OCI-LY3 (cell line): ENCODE measurements at regions not wholly inside any gene's neighbourhood (a gene's known extent, or its start where the extent isn't known, plus 50 kb on each side); places are given as distances from the start of the nearest gene placed in this dataset.

Experiments used
- H2AFZ ChIP-seq: fragments of 200-600, 300-600 bp; shearing (Covaris generic); 2 replicates; pipeline ENCODE4 v1.6.0; 2014; ENCODE audit warnings: antibody characterized with exemption, low read depth, low read length
- H3K27ac ChIP-seq: fragments of 200-600, 300-600 bp; sonication (generic); 2 replicates; pipeline ENCODE4 v1.5.1; 2014; ENCODE audit warnings: mild to moderate bottlenecking, low read length, moderate library complexity, mixed read lengths
- H3K27me3 ChIP-seq: fragments of 200-600, 300-600 bp; sonication (generic); 2 replicates; pipeline ENCODE4 v1.6.1; 2014; ENCODE audit warnings: low read depth, low read length, mixed read lengths
- H3K36me3 ChIP-seq: fragments of 200-600, 300-600 bp; sonication (generic); replicated peaks from 2 replicates; pipeline ENCODE3; 2014; ENCODE audit warnings: low read depth, low read length, mixed read lengths
- H3K4me1 ChIP-seq: fragments of 300-600, 200-600 bp; sonication (generic); 2 replicates; pipeline ENCODE4 v1.6.1; 2014; ENCODE audit warnings: low read length, mixed read lengths
- H3K4me2 ChIP-seq: fragments of 200-600, 300-600 bp; sonication (generic); 2 replicates; pipeline ENCODE4 v1.6.1; 2014; ENCODE audit warnings: low read length, mixed read lengths
- H3K4me3 ChIP-seq: fragments of 300-600, 200-600 bp; sonication (generic); 2 replicates; pipeline ENCODE4 v1.5.1; 2014; ENCODE audit warnings: antibody characterized with exemption, mild to moderate bottlenecking, low read length, moderate library complexity
- H3K79me2 ChIP-seq: fragments of 300-600, 200-600 bp; shearing (Covaris generic); 2 replicates; pipeline ENCODE4 v1.6.1; 2014; ENCODE audit warnings: mild to moderate bottlenecking, low read length, mixed read lengths
- H3K9ac ChIP-seq: fragments of 300-600, 200-600 bp; shearing (Covaris generic); 2 replicates; pipeline ENCODE4 v1.6.0; 2014; ENCODE audit warnings: mild to moderate bottlenecking, low read length, moderate library complexity
- H3K9me3 ChIP-seq: fragments of 200-600, 300-600 bp; shearing (Covaris generic); 2 replicates; pipeline ENCODE4 v1.6.1; 2014; ENCODE audit warnings: low read length, mixed read lengths; ENCODE audit not compliant: insufficient read depth
- H4K20me1 ChIP-seq: fragments of 200-600, 300-600 bp; sonication (generic); 2 replicates; pipeline ENCODE4 v1.6.1; 2016; ENCODE audit warnings: low read length, mixed read lengths; ENCODE audit not compliant: insufficient read depth
- CTCF ChIP-seq: fragments of 200-600, 300-600 bp; sonication (generic); IDR thresholded peaks from 2 replicates; pipeline ENCODE4 v1.5.1; 2014; ENCODE audit warnings: antibody characterized with exemption, low read length, low read depth
- EZH2phosphoT487 ChIP-seq: fragments of 200-600 bp; shearing (Covaris generic); IDR thresholded peaks from 2 replicates; pipeline ENCODE4 v1.6.1; 2018; ENCODE audit warnings: antibody characterized with exemption, mixed run types, low read depth

- H3K36me3 ChIP-seq: no peaks in the 10 kb centered on the region
- no peak overlapping the region for H3K4me2 ChIP-seq
- H3K27ac ChIP-seq: no peak overlapping the region
- TF ChIP-seq CTCF (no peak), EZH2phosphoT487 (no peak)
- no peak overlapping the region for H3K4me3 ChIP-seq
- H3K27me3 ChIP-seq: no peaks in the 10 kb centered on the region
- H3K4me1 ChIP-seq: no peaks in the 10 kb centered on the region
- H3K9me3 ChIP-seq: no peaks in the 10 kb centered on the region
- no peak overlapping the region for H2AFZ ChIP-seq
- H4K20me1 ChIP-seq: no peaks in the 10 kb centered on the region
- H3K9ac ChIP-seq: no peak overlapping the region
- no peaks in the 10 kb centered on the region for H3K79me2 ChIP-seq
Measured at GRCh38 chr3:15926871-15927270, 129.1 kb upstream of the ANKRD28 start.

- no peaks in the 10 kb centered on the region for H3K27me3 ChIP-seq
- H4K20me1 ChIP-seq: no peaks in the 10 kb centered on the region
- no peak overlapping the region for H3K4me3 ChIP-seq
- no peaks in the 10 kb centered on the region for H3K4me1 ChIP-seq
- TF ChIP-seq EZH2phosphoT487: no peak
- no peak for TF ChIP-seq CTCF
- H2AFZ ChIP-seq: no peak overlapping the region
- H3K27ac ChIP-seq: no peak overlapping the region
- no peak overlapping the region for H3K9ac ChIP-seq
- H3K79me2 ChIP-seq: no peaks in the 10 kb centered on the region
- H3K36me3 ChIP-seq: no peaks in the 10 kb centered on the region
- no peaks in the 10 kb centered on the region for H3K9me3 ChIP-seq
- no peak overlapping the region for H3K4me2 ChIP-seq
Measured at GRCh38 chr3:15927969-15928368, 130.2 kb upstream of the ANKRD28 start.

GRCh38 chr3:15929944-15930571, 132.3 kb upstream of the ANKRD28 start:
- TF ChIP-seq CTCF: no peak
- no peak for TF ChIP-seq EZH2phosphoT487
- Histone ChIP-seq H4K20me1 (no peaks in the 10 kb centered on the region), H3K9ac (no peak overlapping the region), H3K27ac (no peak overlapping the region), H3K36me3 (no peaks in the 10 kb centered on the region), H3K27me3 (no peaks in the 10 kb centered on the region), H3K9me3 (no peaks in the 10 kb centered on the region), H3K4me2 (no peak overlapping the region), H3K79me2 (no peaks in the 10 kb centered on the region), H3K4me1 (no peaks in the 10 kb centered on the region), H3K4me3 (no peak overlapping the region), H2AFZ (no peak overlapping the region)

GRCh38 chr3:15932348-15933300, 134.8 kb upstream of the ANKRD28 start:
- Histone ChIP-seq H3K9ac (no peak overlapping the region), H2AFZ (no peak overlapping the region), H3K27ac (no peak overlapping the region), H3K27me3 (no peaks in the 10 kb centered on the region), H3K9me3 (no peaks in the 10 kb centered on the region), H3K4me3 (no peak overlapping the region), H3K79me2 (no peaks in the 10 kb centered on the region), H3K36me3 (no peaks in the 10 kb centered on the region), H3K4me2 (no peak overlapping the region), H3K4me1 (no peaks in the 10 kb centered on the region), H4K20me1 (no peaks in the 10 kb centered on the region)
- TF ChIP-seq CTCF (no peak), EZH2phosphoT487 (no peak)
